GM23338 (cell line): ENCODE measurements at regions not wholly inside any gene's neighbourhood (a gene's known extent, or its start where the extent isn't known, plus 50 kb on each side); places are given as distances from the start of the nearest gene placed in this dataset.

Experiments used
- ATAC-seq: fragments of 200-7000 bp; cut with Tn5 transposase; 3 replicates; pipeline ENCODE4 v1.9.1; 2020
- DNase-seq: peaks from one replicate; pipeline ENCODE4 v3.0.0-alpha.2; 2015; ENCODE audit warnings: low spot score
- H2AFZ ChIP-seq: fragments of 200-600 bp; sonication (generic); 2 replicates; pipeline ENCODE4 v1.8.0; 2016; ENCODE audit warnings: antibody characterized with exemption, mild to moderate bottlenecking, moderate library complexity
- H3F3A ChIP-seq: fragments of 200-600 bp; sonication (generic); replicated peaks from 2 replicates; pipeline ENCODE4 v1.8.0; 2017; ENCODE audit warnings: antibody characterized with exemption, mixed run types, low read depth
- H3K27ac ChIP-seq: fragments of 200-600 bp; sonication (generic); 2 replicates; pipeline ENCODE4 v1.6.1; 2016; ENCODE audit warnings: low read depth
- H3K27me3 ChIP-seq: fragments of 200-600 bp; sonication (generic); 2 replicates; pipeline ENCODE4 v1.8.0; 2016; ENCODE audit warnings: mild to moderate bottlenecking, mixed run types, moderate library complexity; ENCODE audit not compliant: insufficient read depth
- H3K36me3 ChIP-seq: fragments of 200-600 bp; sonication (generic); 2 replicates; pipeline ENCODE4 v1.8.0; 2016; ENCODE audit warnings: mild to moderate bottlenecking; ENCODE audit not compliant: insufficient read depth
- H3K4me1 ChIP-seq: fragments of 200-600 bp; sonication (generic); 2 replicates; pipeline ENCODE4 v1.8.0; 2016; ENCODE audit warnings: mild to moderate bottlenecking, moderate library complexity; ENCODE audit not compliant: insufficient read depth
- H3K4me2 ChIP-seq: fragments of 200-600 bp; sonication (generic); 2 replicates; pipeline ENCODE4 v1.7.1; 2017; ENCODE audit warnings: mixed run types
- H3K4me3 ChIP-seq: fragments of 200-600 bp; sonication (generic); 2 replicates; pipeline ENCODE4 v1.6.1; 2016; ENCODE audit warnings: mixed run types
- H3K79me2 ChIP-seq: fragments of 200-600 bp; sonication (generic); replicated peaks from 2 replicates; pipeline ENCODE4 v1.8.0; 2017; ENCODE audit warnings: mild to moderate bottlenecking; ENCODE audit not compliant: insufficient read depth
- H3K9me2 ChIP-seq: fragments of 200-600 bp; sonication (generic); 2 replicates; pipeline ENCODE4 v1.8.0; 2017; ENCODE audit not compliant: insufficient read depth
- H4K20me1 ChIP-seq: fragments of 200-600 bp; sonication (generic); replicated peaks from 2 replicates; pipeline ENCODE4 v1.8.0; 2017; ENCODE audit warnings: mild to moderate bottlenecking; ENCODE audit not compliant: insufficient read depth
- H3K27ac Mint-ChIP-seq: 2 replicates; pipeline ENCODE4 v1.8.0; 2020; ENCODE audit warnings: inconsistent platforms, mild to moderate bottlenecking, moderate library complexity, mixed read lengths
- H3K27me3 Mint-ChIP-seq: 3 replicates; pipeline ENCODE4 v1.8.0; 2022; ENCODE audit warnings: low read depth, mild to moderate bottlenecking, moderate library complexity, mixed read lengths, inconsistent platforms; ENCODE audit not compliant: insufficient read depth, poor library complexity
- H3K36me3 Mint-ChIP-seq: 3 replicates; pipeline ENCODE4 v1.8.0; 2021; ENCODE audit warnings: low read depth, mild to moderate bottlenecking, inconsistent platforms, moderate library complexity, mixed read lengths
- H3K4me1 Mint-ChIP-seq: 3 replicates; pipeline ENCODE4 v1.8.0; 2020; ENCODE audit warnings: mild to moderate bottlenecking, inconsistent platforms, mixed read lengths
- H3K4me3 Mint-ChIP-seq: 3 replicates; pipeline ENCODE4 v1.8.0; 2021; ENCODE audit warnings: moderate library complexity, mild to moderate bottlenecking, inconsistent platforms, mixed read lengths
- H3K9me3 Mint-ChIP-seq: 3 replicates; pipeline ENCODE4 v1.8.0; 2020; ENCODE audit warnings: moderate library complexity, mild to moderate bottlenecking, inconsistent platforms, mixed read lengths
- CREB1 ChIP-seq: fragments of 250-450 bp; sonication (Bioruptor Pico); IDR thresholded peaks from 2 replicates; pipeline ENCODE4 v1.5.0; 2020; ENCODE audit warnings: low read depth, mild to moderate bottlenecking, moderate library complexity
- EZH2 ChIP-seq: fragments of 200-600 bp; sonication (generic); IDR thresholded peaks from one replicate; pipeline ENCODE4 v1.8.0; 2017; ENCODE audit warnings: antibody characterized with exemption, mild to moderate bottlenecking, low read depth; ENCODE audit not compliant: unreplicated experiment
- EZH2phosphoT487 ChIP-seq: fragments of 200-600 bp; sonication (generic); IDR thresholded peaks from one replicate; pipeline ENCODE4 v1.8.1; 2018; ENCODE audit warnings: antibody characterized with exemption; ENCODE audit not compliant: unreplicated experiment
- JUNB ChIP-seq: IDR thresholded peaks from one replicate; pipeline ENCODE4 v1.6.1; 2016; ENCODE audit warnings: antibody characterized with exemption; ENCODE audit not compliant: unreplicated experiment
- NANOG ChIP-seq: IDR thresholded peaks from 2 replicates; pipeline ENCODE4 v1.6.1; 2016; ENCODE audit warnings: antibody characterized with exemption, borderline replicate concordance
- POLR2AphosphoS5 ChIP-seq: IDR thresholded peaks from 2 replicates; pipeline ENCODE4 v1.6.1; 2016; ENCODE audit warnings: antibody characterized with exemption, low read depth
- STAT1 ChIP-seq: IDR thresholded peaks from one replicate; pipeline ENCODE4 v1.6.1; 2016; ENCODE audit warnings: antibody characterized with exemption; ENCODE audit not compliant: unreplicated experiment
- ZNF114 ChIP-seq: fragments of 250-450 bp; sonication (Bioruptor Pico); IDR thresholded peaks from 2 replicates; pipeline ENCODE4 v1.5.0; 2020; ENCODE audit warnings: mild to moderate bottlenecking, moderate library complexity
- ZNF331 ChIP-seq: fragments of 250-450 bp; sonication (Bioruptor Pico); IDR thresholded peaks from 2 replicates; pipeline ENCODE4 v1.5.0; 2020; ENCODE audit warnings: low read depth, mild to moderate bottlenecking, moderate library complexity
- TF ChIP-seq, protein P1 (sequence below): fragments of 250-450 bp; sonication (Bioruptor Pico); IDR thresholded peaks from 2 replicates; pipeline ENCODE4 v1.5.0; 2020; ENCODE audit warnings: mild to moderate bottlenecking, moderate library complexity
- TF ChIP-seq, protein P2 (sequence below), 2 experiments: fragments of 200-600 bp in 1 of 2; sonication (generic) in 1 of 2; conservative IDR thresholded peaks; 2 replicates each; pipeline versions ENCODE4 v1.5.1 to v1.6.1; 2016 to 2017; ENCODE audit warnings: antibody characterized with exemption in 2 of 2, low read depth in 2 of 2, mild to moderate bottlenecking in 2 of 2, moderate library complexity in 1 of 2
- TF ChIP-seq, protein P3 (sequence below): IDR thresholded peaks from 2 replicates; pipeline ENCODE4 v1.6.1; 2016; ENCODE audit warnings: antibody characterized with exemption
- TF ChIP-seq, protein P4 (sequence below): IDR thresholded peaks from one replicate; pipeline ENCODE4 v1.6.1; 2018; ENCODE audit warnings: antibody characterized with exemption; ENCODE audit not compliant: unreplicated experiment

DNA sequence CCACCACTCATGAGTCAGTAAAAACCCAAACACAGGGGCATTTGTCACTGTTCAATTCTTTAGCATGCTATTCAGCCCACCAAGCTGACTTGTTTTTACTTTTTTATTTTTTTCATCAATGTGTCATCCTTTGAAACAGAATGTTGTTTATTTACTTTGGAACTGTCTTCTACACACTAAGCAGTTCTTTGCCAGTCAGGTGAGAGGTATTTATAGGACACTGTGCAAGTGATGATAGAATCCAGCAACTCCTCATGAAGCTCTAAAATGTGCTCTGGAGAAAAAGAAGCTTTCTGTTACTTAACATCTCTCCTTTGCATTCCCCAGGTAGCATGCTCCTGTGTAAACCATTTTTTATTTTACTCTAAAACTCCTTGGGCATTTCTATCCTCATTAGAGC lies 582.0 kb upstream of the TMPRSS15 start:
- Histone ChIP-seq H3F3A (no peaks in the 10 kb centered on the region), H3K4me3 (no peak overlapping the region), H3K36me3 (peaks cover 6% of the 10 kb centered on the region; the same call in 1 of the 2 replicates), H4K20me1 (no peaks in the 10 kb centered on the region), H2AFZ (no peak overlapping the region), H3K4me1 (no peaks in the 10 kb centered on the region), H3K27ac (no peak overlapping the region), H3K9me2 (peaks cover 15% of the 10 kb centered on the region; the same call in 1 of the 2 replicates), H3K4me2 (no peak overlapping the region), H3K27me3 (no peaks in the 10 kb centered on the region), H3K79me2 (no peaks in the 10 kb centered on the region)
- no peaks in the 10 kb centered on the region for H3K36me3 Mint-ChIP-seq
- H3K9me3 Mint-ChIP-seq = peaks cover 23% of the 10 kb centered on the region; the same call in 2 of the 3 replicates
- H3K27ac Mint-ChIP-seq = no peak overlapping the region
- DNase-seq (no peak), ATAC-seq (no peak)
- no peaks in the 10 kb centered on the region for H3K4me1 Mint-ChIP-seq
- H3K4me3 Mint-ChIP-seq = no peak overlapping the region
- no peak for TF ChIP-seq ZNF114 (CRISPR knock-in tag)
- TF ChIP-seq, protein P1, sequence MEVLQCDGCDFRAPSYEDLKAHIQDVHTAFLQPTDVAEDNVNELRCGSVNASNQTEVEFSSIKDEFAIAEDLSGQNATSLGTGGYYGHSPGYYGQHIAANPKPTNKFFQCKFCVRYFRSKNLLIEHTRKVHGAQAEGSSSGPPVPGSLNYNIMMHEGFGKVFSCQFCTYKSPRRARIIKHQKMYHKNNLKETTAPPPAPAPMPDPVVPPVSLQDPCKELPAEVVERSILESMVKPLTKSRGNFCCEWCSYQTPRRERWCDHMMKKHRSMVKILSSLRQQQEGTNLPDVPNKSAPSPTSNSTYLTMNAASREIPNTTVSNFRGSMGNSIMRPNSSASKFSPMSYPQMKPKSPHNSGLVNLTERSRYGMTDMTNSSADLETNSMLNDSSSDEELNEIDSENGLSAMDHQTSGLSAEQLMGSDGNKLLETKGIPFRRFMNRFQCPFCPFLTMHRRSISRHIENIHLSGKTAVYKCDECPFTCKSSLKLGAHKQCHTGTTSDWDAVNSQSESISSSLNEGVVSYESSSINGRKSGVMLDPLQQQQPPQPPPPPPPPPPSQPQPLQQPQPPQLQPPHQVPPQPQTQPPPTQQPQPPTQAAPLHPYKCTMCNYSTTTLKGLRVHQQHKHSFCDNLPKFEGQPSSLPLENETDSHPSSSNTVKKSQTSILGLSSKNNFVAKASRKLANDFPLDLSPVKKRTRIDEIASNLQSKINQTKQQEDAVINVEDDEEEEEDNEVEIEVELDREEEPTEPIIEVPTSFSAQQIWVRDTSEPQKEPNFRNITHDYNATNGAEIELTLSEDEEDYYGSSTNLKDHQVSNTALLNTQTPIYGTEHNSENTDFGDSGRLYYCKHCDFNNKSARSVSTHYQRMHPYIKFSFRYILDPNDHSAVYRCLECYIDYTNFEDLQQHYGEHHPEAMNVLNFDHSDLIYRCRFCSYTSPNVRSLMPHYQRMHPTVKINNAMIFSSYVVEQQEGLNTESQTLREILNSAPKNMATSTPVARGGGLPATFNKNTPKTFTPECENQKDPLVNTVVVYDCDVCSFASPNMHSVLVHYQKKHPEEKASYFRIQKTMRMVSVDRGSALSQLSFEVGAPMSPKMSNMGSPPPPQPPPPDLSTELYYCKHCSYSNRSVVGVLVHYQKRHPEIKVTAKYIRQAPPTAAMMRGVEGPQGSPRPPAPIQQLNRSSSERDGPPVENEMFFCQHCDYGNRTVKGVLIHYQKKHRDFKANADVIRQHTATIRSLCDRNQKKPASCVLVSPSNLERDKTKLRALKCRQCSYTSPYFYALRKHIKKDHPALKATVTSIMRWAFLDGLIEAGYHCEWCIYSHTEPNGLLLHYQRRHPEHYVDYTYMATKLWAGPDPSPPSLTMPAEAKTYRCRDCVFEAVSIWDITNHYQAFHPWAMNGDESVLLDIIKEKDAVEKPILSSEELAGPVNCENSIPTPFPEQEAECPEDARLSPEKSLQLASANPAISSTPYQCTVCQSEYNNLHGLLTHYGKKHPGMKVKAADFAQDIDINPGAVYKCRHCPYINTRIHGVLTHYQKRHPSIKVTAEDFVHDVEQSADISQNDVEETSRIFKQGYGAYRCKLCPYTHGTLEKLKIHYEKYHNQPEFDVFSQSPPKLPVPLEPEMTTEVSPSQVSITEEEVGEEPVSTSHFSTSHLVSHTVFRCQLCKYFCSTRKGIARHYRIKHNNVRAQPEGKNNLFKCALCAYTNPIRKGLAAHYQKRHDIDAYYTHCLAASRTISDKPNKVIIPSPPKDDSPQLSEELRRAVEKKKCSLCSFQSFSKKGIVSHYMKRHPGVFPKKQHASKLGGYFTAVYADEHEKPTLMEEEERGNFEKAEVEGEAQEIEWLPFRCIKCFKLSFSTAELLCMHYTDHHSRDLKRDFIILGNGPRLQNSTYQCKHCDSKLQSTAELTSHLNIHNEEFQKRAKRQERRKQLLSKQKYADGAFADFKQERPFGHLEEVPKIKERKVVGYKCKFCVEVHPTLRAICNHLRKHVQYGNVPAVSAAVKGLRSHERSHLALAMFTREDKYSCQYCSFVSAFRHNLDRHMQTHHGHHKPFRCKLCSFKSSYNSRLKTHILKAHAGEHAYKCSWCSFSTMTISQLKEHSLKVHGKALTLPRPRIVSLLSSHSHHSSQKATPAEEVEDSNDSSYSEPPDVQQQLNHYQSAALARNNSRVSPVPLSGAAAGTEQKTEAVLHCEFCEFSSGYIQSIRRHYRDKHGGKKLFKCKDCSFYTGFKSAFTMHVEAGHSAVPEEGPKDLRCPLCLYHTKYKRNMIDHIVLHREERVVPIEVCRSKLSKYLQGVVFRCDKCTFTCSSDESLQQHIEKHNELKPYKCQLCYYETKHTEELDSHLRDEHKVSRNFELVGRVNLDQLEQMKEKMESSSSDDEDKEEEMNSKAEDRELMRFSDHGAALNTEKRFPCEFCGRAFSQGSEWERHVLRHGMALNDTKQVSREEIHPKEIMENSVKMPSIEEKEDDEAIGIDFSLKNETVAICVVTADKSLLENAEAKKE (CRISPR knock-in tag) = no peak
- TF ChIP-seq, protein P2, sequence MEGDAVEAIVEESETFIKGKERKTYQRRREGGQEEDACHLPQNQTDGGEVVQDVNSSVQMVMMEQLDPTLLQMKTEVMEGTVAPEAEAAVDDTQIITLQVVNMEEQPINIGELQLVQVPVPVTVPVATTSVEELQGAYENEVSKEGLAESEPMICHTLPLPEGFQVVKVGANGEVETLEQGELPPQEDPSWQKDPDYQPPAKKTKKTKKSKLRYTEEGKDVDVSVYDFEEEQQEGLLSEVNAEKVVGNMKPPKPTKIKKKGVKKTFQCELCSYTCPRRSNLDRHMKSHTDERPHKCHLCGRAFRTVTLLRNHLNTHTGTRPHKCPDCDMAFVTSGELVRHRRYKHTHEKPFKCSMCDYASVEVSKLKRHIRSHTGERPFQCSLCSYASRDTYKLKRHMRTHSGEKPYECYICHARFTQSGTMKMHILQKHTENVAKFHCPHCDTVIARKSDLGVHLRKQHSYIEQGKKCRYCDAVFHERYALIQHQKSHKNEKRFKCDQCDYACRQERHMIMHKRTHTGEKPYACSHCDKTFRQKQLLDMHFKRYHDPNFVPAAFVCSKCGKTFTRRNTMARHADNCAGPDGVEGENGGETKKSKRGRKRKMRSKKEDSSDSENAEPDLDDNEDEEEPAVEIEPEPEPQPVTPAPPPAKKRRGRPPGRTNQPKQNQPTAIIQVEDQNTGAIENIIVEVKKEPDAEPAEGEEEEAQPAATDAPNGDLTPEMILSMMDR (conservative IDR thresholded peaks at IDR 0.05; ENCODE audit: low read depth in 2 of 2) = no peak
- no peak for TF ChIP-seq EZH2phosphoT487
- TF ChIP-seq NANOG = no peak
- TF ChIP-seq EZH2 = no peak
- no peak for TF ChIP-seq ZNF331
- no peak for TF ChIP-seq CREB1 (CRISPR knock-in tag)
- TF ChIP-seq, protein P3, sequence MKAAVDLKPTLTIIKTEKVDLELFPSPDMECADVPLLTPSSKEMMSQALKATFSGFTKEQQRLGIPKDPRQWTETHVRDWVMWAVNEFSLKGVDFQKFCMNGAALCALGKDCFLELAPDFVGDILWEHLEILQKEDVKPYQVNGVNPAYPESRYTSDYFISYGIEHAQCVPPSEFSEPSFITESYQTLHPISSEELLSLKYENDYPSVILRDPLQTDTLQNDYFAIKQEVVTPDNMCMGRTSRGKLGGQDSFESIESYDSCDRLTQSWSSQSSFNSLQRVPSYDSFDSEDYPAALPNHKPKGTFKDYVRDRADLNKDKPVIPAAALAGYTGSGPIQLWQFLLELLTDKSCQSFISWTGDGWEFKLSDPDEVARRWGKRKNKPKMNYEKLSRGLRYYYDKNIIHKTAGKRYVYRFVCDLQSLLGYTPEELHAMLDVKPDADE = no peak
- no peak for TF ChIP-seq POLR2AphosphoS5
- TF ChIP-seq JUNB = no peak
- TF ChIP-seq, protein P4, sequence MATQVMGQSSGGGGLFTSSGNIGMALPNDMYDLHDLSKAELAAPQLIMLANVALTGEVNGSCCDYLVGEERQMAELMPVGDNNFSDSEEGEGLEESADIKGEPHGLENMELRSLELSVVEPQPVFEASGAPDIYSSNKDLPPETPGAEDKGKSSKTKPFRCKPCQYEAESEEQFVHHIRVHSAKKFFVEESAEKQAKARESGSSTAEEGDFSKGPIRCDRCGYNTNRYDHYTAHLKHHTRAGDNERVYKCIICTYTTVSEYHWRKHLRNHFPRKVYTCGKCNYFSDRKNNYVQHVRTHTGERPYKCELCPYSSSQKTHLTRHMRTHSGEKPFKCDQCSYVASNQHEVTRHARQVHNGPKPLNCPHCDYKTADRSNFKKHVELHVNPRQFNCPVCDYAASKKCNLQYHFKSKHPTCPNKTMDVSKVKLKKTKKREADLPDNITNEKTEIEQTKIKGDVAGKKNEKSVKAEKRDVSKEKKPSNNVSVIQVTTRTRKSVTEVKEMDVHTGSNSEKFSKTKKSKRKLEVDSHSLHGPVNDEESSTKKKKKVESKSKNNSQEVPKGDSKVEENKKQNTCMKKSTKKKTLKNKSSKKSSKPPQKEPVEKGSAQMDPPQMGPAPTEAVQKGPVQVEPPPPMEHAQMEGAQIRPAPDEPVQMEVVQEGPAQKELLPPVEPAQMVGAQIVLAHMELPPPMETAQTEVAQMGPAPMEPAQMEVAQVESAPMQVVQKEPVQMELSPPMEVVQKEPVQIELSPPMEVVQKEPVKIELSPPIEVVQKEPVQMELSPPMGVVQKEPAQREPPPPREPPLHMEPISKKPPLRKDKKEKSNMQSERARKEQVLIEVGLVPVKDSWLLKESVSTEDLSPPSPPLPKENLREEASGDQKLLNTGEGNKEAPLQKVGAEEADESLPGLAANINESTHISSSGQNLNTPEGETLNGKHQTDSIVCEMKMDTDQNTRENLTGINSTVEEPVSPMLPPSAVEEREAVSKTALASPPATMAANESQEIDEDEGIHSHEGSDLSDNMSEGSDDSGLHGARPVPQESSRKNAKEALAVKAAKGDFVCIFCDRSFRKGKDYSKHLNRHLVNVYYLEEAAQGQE = no peak
- TF ChIP-seq STAT1 = no peak
- H3K27me3 Mint-ChIP-seq = peaks cover 2% of the 10 kb centered on the region
